ENCODE measurements at regions not wholly inside any gene's neighbourhood (a gene's known extent, or its start where the extent isn't known, plus 50 kb on each side); places are given as distances from the start of the nearest gene placed in this dataset.

DNA sequence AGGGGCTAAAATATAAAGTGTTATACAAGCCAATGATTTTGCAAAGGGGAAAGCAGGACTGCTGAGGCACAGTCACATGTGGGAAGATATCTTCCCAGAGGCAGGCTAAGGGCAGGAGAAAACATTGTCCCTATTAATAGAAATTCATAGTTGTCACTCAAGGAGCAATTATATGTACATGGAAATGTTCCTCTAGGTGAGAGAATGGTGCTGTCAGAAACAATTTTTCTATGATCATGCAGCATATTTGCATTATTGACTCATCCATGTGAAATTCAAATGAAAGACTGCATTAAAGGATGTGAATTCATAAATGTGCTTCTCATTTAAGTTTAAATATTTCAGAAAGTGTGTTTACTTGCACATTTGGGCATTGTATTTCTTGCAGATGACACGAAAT lies 775.9 kb upstream of the CDH9 start:
- Histone ChIP-seq H3K27ac (ENCODE audit: low read depth, low read length) (no peak overlapping the region), H3K9me3 (ENCODE audit: low read depth, low read length) (no peaks in the 10 kb centered on the region), H3K36me3 (ENCODE audit: insufficient read depth, low read length) (no peaks in the 10 kb centered on the region), H3K79me2 (ENCODE audit: insufficient read depth, low read length) (no peaks in the 10 kb centered on the region), H3K4me2 (ENCODE audit: insufficient read depth, low read length) (no peak overlapping the region), H3K4me1 (ENCODE audit: insufficient read depth, low read length) (no peaks in the 10 kb centered on the region), H3K27me3 (ENCODE audit: insufficient read depth, low read length) (no peaks in the 10 kb centered on the region), H2AFZ (ENCODE audit: low read length) (no peak overlapping the region), H3K4me3 (ENCODE audit: insufficient read depth, low read length) (no peak overlapping the region), H4K20me1 (ENCODE audit: insufficient read depth, low read length) (no peaks in the 10 kb centered on the region)
- DNase-seq (ENCODE audit: insufficient read length, low spot score, missing footprints): no peak
- TF ChIP-seq, protein P1, sequence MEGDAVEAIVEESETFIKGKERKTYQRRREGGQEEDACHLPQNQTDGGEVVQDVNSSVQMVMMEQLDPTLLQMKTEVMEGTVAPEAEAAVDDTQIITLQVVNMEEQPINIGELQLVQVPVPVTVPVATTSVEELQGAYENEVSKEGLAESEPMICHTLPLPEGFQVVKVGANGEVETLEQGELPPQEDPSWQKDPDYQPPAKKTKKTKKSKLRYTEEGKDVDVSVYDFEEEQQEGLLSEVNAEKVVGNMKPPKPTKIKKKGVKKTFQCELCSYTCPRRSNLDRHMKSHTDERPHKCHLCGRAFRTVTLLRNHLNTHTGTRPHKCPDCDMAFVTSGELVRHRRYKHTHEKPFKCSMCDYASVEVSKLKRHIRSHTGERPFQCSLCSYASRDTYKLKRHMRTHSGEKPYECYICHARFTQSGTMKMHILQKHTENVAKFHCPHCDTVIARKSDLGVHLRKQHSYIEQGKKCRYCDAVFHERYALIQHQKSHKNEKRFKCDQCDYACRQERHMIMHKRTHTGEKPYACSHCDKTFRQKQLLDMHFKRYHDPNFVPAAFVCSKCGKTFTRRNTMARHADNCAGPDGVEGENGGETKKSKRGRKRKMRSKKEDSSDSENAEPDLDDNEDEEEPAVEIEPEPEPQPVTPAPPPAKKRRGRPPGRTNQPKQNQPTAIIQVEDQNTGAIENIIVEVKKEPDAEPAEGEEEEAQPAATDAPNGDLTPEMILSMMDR (IDR thresholded peaks at IDR 0.05; ENCODE audit: extremely low read depth, low read depth, low read length): no peak

DNA sequence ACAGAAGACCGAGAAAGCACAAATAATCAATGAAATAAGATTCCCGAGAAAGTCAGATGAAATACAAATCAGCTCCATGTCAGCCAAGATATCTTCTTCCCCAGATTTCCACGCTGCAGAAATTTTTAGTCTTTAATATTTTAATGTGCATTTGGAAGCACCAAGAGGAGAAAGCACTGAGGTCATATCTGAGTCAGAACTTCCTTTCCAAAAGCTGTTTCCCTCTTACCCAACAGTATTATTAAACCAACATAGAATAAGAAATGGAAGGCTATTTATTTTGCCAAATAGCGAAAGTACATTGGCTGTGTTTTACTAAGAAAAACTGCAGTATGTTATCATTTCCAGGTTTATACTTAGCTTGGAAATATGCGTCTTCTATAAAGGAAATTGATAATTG lies 772.1 kb upstream of the CDH9 start:
- Histone ChIP-seq H3K36me3 (ENCODE audit: insufficient read depth, low read length) (no peaks in the 10 kb centered on the region), H3K4me2 (ENCODE audit: insufficient read depth, low read length) (no peak overlapping the region), H3K79me2 (ENCODE audit: insufficient read depth, low read length) (no peaks in the 10 kb centered on the region), H3K9me3 (ENCODE audit: low read depth, low read length) (no peaks in the 10 kb centered on the region), H3K4me1 (ENCODE audit: insufficient read depth, low read length) (no peaks in the 10 kb centered on the region), H3K27ac (ENCODE audit: low read depth, low read length) (no peak overlapping the region), H2AFZ (ENCODE audit: low read length) (no peak overlapping the region), H4K20me1 (ENCODE audit: insufficient read depth, low read length) (no peaks in the 10 kb centered on the region), H3K27me3 (ENCODE audit: insufficient read depth, low read length) (no peaks in the 10 kb centered on the region), H3K4me3 (ENCODE audit: insufficient read depth, low read length) (no peak overlapping the region)
- TF ChIP-seq, protein P1 (IDR thresholded peaks at IDR 0.05; ENCODE audit: extremely low read depth, low read depth, low read length): no peak
- no peak for DNase-seq (ENCODE audit: insufficient read length, low spot score, missing footprints)

DNA sequence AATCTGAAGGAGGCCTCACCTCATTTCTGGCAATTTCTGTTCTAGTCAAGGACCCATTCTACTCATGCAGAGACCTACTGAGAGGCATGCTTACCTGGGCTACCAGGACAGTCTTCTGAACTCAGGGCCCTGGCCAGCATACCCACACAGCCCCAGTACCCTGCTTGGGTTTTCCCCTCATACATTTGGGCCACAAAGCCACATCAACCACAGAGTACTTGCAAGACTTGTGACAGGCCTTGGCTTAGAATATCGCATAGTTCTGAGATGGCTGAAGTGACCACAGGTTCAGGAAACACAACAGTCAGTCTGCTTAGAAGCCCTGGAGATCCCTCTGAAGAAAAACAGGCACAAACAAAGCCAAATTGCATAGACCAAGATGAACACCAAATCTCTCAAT lies 758.8 kb upstream of the CDH9 start:
- DNase-seq (ENCODE audit: insufficient read length, low spot score, missing footprints): no peak
- Histone ChIP-seq H3K79me2 (ENCODE audit: insufficient read depth, low read length) (no peaks in the 10 kb centered on the region), H3K4me2 (ENCODE audit: insufficient read depth, low read length) (no peak overlapping the region), H3K27me3 (ENCODE audit: insufficient read depth, low read length) (no peaks in the 10 kb centered on the region), H3K4me3 (ENCODE audit: insufficient read depth, low read length) (no peak overlapping the region), H3K36me3 (ENCODE audit: insufficient read depth, low read length) (no peaks in the 10 kb centered on the region), H4K20me1 (ENCODE audit: insufficient read depth, low read length) (no peaks in the 10 kb centered on the region), H3K27ac (ENCODE audit: low read depth, low read length) (no peak overlapping the region), H2AFZ (ENCODE audit: low read length) (no peak overlapping the region), H3K4me1 (ENCODE audit: insufficient read depth, low read length) (no peaks in the 10 kb centered on the region), H3K9me3 (ENCODE audit: low read depth, low read length) (no peaks in the 10 kb centered on the region)
- TF ChIP-seq, protein P1 (IDR thresholded peaks at IDR 0.05; ENCODE audit: extremely low read depth, low read depth, low read length): no peak

DNA sequence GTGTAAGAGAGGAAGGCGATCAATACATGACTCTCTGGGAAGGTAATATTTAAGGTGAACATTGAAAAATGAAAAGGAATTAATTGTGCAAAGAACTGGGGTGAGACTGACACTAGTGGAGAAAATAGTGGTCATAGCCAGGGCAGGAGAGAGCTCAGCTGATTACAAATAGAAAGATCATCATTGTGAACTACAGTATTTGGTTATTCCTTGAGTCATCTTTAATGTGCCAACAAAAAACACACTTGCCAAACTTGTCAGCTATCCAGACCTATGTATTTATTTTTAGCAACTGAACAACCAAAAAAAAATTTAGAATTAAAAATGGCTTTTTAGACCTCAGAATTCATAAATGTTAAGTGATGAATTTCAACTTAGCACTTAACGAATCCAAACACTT lies 749.8 kb upstream of the CDH9 start:
- no peaks in the 10 kb centered on the region for H3K79me2 ChIP-seq (ENCODE audit: insufficient read depth, low read length)
- H3K27ac ChIP-seq (ENCODE audit: low read depth, low read length): no peak overlapping the region
- no peaks in the 10 kb centered on the region for H3K4me1 ChIP-seq (ENCODE audit: insufficient read depth, low read length)
- no peak overlapping the region for H3K4me2 ChIP-seq (ENCODE audit: insufficient read depth, low read length)
- DNase-seq (ENCODE audit: insufficient read length, low spot score, missing footprints): no peak
- TF ChIP-seq, protein P1 (IDR thresholded peaks at IDR 0.05; ENCODE audit: extremely low read depth, low read depth, low read length): no peak
- peaks cover 6% of the 10 kb centered on the region for H3K9me3 ChIP-seq (ENCODE audit: low read depth, low read length)
- H3K36me3 ChIP-seq (ENCODE audit: insufficient read depth, low read length): no peaks in the 10 kb centered on the region
- no peaks in the 10 kb centered on the region for H4K20me1 ChIP-seq (ENCODE audit: insufficient read depth, low read length)
- no peak overlapping the region for H2AFZ ChIP-seq (ENCODE audit: low read length)
- no peak overlapping the region for H3K4me3 ChIP-seq (ENCODE audit: insufficient read depth, low read length)
- no peaks in the 10 kb centered on the region for H3K27me3 ChIP-seq (ENCODE audit: insufficient read depth, low read length)

Data from osteoblast (primary cell).